Natural killer cell (primary cell): ENCODE measurements at regions not wholly inside any gene's neighbourhood (a gene's known extent, or its start where the extent isn't known, plus 50 kb on each side); places are given as distances from the start of the nearest gene placed in this dataset.

Experiments used
- ATAC-seq, 3 donors: fragments of 150-1000 bp in 2 of 3; fragments of 200-7000 bp in 1 of 3; cut with Tn5 transposase; 1 replicate in 1 of 3; 2 replicates in 2 of 3; pipeline ENCODE4 v1.10.0; 2021; ENCODE audit warnings: mild to moderate bottlenecking in 2 of 3, moderate library complexity in 2 of 3
- DNase-seq, 2 donors: peaks; one replicate each; pipeline versions ENCODE4 v3.0.0 to v3.0.0-alpha.2; 2013 to 2021; ENCODE audit warnings: mixed read lengths in 1 of 2
- H3K27ac ChIP-seq: one replicate; pipeline ENCODE4 v1.5.1; 2013; ENCODE audit warnings: mild to moderate bottlenecking, low read length
- H3K27me3 ChIP-seq: one replicate; pipeline ENCODE4 v1.6.1; 2013; ENCODE audit warnings: low read length; ENCODE audit not compliant: control insufficient read depth, insufficient read depth
- H3K36me3 ChIP-seq: one replicate; pipeline ENCODE4 v1.6.1; 2013; ENCODE audit warnings: low read length; ENCODE audit not compliant: control insufficient read depth, insufficient read depth
- H3K4me1 ChIP-seq: one replicate; pipeline ENCODE4 v1.6.1; 2013; ENCODE audit warnings: low read length; ENCODE audit not compliant: control insufficient read depth, insufficient read depth
- H3K4me3 ChIP-seq: one replicate; pipeline ENCODE4 v1.5.1; 2013; ENCODE audit warnings: low read length
- H3K9me3 ChIP-seq: one replicate; pipeline ENCODE4 v1.6.1; 2013; ENCODE audit warnings: low read length; ENCODE audit not compliant: control insufficient read depth, insufficient read depth
- H3K27ac Mint-ChIP-seq, 2 donors: one replicate each; pipeline ENCODE4 v1.8.0; 2022; ENCODE audit warnings: mild to moderate bottlenecking in 2 of 2, mixed read lengths in 2 of 2, moderate library complexity in 1 of 2
- H3K27me3 Mint-ChIP-seq, 2 donors: one replicate each; pipeline ENCODE4 v1.8.0; 2022; ENCODE audit warnings: low read depth in 2 of 2, mixed read lengths in 2 of 2
- H3K36me3 Mint-ChIP-seq: one replicate; pipeline ENCODE4 v1.8.0; 2022; ENCODE audit warnings: mixed read lengths
- H3K4me1 Mint-ChIP-seq, 2 donors: one replicate each; pipeline ENCODE4 v1.8.0; 2022; ENCODE audit warnings: mixed read lengths in 2 of 2
- H3K4me3 Mint-ChIP-seq: one replicate; pipeline ENCODE4 v1.8.0; 2022; ENCODE audit warnings: mild to moderate bottlenecking, moderate library complexity, mixed read lengths
- H3K9me3 Mint-ChIP-seq, 2 donors: one replicate each; pipeline ENCODE4 v1.8.0; 2022; ENCODE audit warnings: mixed read lengths in 2 of 2
- CTCF ChIP-seq: fragments of 200-600 bp; IDR thresholded peaks from one replicate; pipeline ENCODE4 v1.8.0; 2022; ENCODE audit warnings: antibody characterized with exemption
- WGBS: methylation state at CpG from one replicate; pipeline ENCODE4 v1.1.7; 2013; ENCODE audit warnings: missing lambda C conversion rate; ENCODE audit not compliant: insufficient coverage; 5-methylcytosine and 5-hydroxymethylcytosine counted together
- intact Hi-C: fragments of 100-400 bp; cut with micrococcal nuclease; formaldehyde crosslinking; loops from one replicate; pipeline ENCODE4 v1.14.2; 2022

- Histone ChIP-seq H3K27me3 (no peaks in the 10 kb centered on the region), H3K9me3 (no peaks in the 10 kb centered on the region), H3K4me3 (no peak overlapping the region), H3K27ac (no peak overlapping the region), H3K36me3 (no peaks in the 10 kb centered on the region), H3K4me1 (no peaks in the 10 kb centered on the region)
- Mint-ChIP-seq H3K4me3 (no peak overlapping the region), H3K9me3 (peaks cover 0 to 2% of the 10 kb centered on the region in 2 donors), H3K27me3 (peaks cover 0 to 4% of the 10 kb centered on the region in 2 donors), H3K4me1 (no peaks in the 10 kb centered on the region), H3K27ac (no peak overlapping the region), H3K36me3 (no peaks in the 10 kb centered on the region)
- TF ChIP-seq CTCF, result no peak
- 91% methylated on average over 2 of the region's 2 CpGs for WGBS
- intact Hi-C loops, result no loop called here
- ATAC-seq (no peak), DNase-seq (no peak)
These were observed 138.0 kb upstream of the ASTN2 start for GRCh38 chr9:117552811-117553210.

- peaks cover 11 to 12% of the 10 kb centered on the region in 2 donors for H3K4me1 Mint-ChIP-seq
- no peaks in the 10 kb centered on the region for H3K36me3 Mint-ChIP-seq
- no peaks in the 10 kb centered on the region for H3K36me3 ChIP-seq
- no peak overlapping the region for H3K27ac ChIP-seq
- no peak overlapping the region for H3K4me3 Mint-ChIP-seq
- H3K9me3 ChIP-seq, result no peaks in the 10 kb centered on the region
- 47% methylated on average over 2 of the region's 2 CpGs for WGBS
- TF ChIP-seq CTCF, result no peak
- H3K27ac Mint-ChIP-seq, result no peak overlapping the region
- H3K4me3 ChIP-seq, result no peak overlapping the region
- H3K9me3 Mint-ChIP-seq, result peaks cover 0 to 6% of the 10 kb centered on the region in 2 donors
- H3K27me3 Mint-ChIP-seq, result peaks cover 0 to 4% of the 10 kb centered on the region in 2 donors
- H3K27me3 ChIP-seq, result no peaks in the 10 kb centered on the region
- no peaks in the 10 kb centered on the region for H3K4me1 ChIP-seq
- DNase-seq (no peak), ATAC-seq (no peak)
- intact Hi-C loops, result no loop called here
These were observed 136.3 kb upstream of the ASTN2 start for GRCh38 chr9:117551171-117551570.

- Mint-ChIP-seq H3K4me1 (peaks cover 11 to 13% of the 10 kb centered on the region in 2 donors), H3K36me3 (no peaks in the 10 kb centered on the region), H3K9me3 (peaks cover 0 to 6% of the 10 kb centered on the region in 2 donors), H3K4me3 (no peak overlapping the region), H3K27ac (no peak overlapping the region), H3K27me3 (peaks cover 0 to 4% of the 10 kb centered on the region in 2 donors)
- ATAC-seq (no peak), DNase-seq (no peak)
- Histone ChIP-seq H3K27me3 (no peaks in the 10 kb centered on the region), H3K4me1 (no peaks in the 10 kb centered on the region), H3K9me3 (no peaks in the 10 kb centered on the region), H3K36me3 (no peaks in the 10 kb centered on the region), H3K27ac (no peak overlapping the region), H3K4me3 (no peak overlapping the region)
- TF ChIP-seq CTCF, result no peak
- intact Hi-C loops, result no loop called here
- 52% methylated on average over 3 of the region's 3 CpGs for WGBS
These were observed 134.6 kb upstream of the ASTN2 start for GRCh38 chr9:117549444-117549843.

- Mint-ChIP-seq H3K27ac (no peak overlapping the region), H3K27me3 (peaks cover 0 to 4% of the 10 kb centered on the region in 2 donors), H3K9me3 (peaks cover 0 to 6% of the 10 kb centered on the region in 2 donors), H3K4me3 (no peak overlapping the region), H3K4me1 (peaks cover 11 to 13% of the 10 kb centered on the region in 2 donors), H3K36me3 (no peaks in the 10 kb centered on the region)
- ATAC-seq (no peak), DNase-seq (no peak)
- no peaks in the 10 kb centered on the region for H3K4me1 ChIP-seq
- no peaks in the 10 kb centered on the region for H3K36me3 ChIP-seq
- no peaks in the 10 kb centered on the region for H3K27me3 ChIP-seq
- intact Hi-C loops, result no loop called here
- no peak overlapping the region for H3K27ac ChIP-seq
- 96% methylated on average over 2 of the region's 2 CpGs for WGBS
- H3K9me3 ChIP-seq, result no peaks in the 10 kb centered on the region
- no peak overlapping the region for H3K4me3 ChIP-seq
- no peak for TF ChIP-seq CTCF
These were observed 133.7 kb upstream of the ASTN2 start for GRCh38 chr9:117548556-117548955.
